Endothelial cell of umbilical vein (primary cell): ENCODE measurements at regions not wholly inside any gene's neighbourhood (a gene's known extent, or its start where the extent isn't known, plus 50 kb on each side); places are given as distances from the start of the nearest gene placed in this dataset.
"Not testable (repeated sequence)": the region's sequence is repeated elsewhere in the genome, so short reads cannot be mapped to it uniquely, and the experiment has no call there.

Source experiments
- BruUV-seq: library from RNA; stranded (reverse); fragments of 400-500 nt; replicated peaks from 2 replicates; lab custom pipeline; 2021; lab: Mats Ljungman, UMichigan
- CTCF ChIA-PET: fragments of 300-600, 350-600 bp; sonication (Branson Sonifier 250); formaldehyde crosslinking; loops from one replicate; lab custom pipeline; 2021; ENCODE audit warnings: antibody characterized with exemption, inconsistent platforms; lab: Charles Lee
- POLR2A ChIA-PET: fragments of 300-600, 350-600 bp; sonication (Branson Sonifier 250); formaldehyde crosslinking; loops from one replicate; lab custom pipeline; 2021; ENCODE audit warnings: antibody characterized with exemption, inconsistent platforms; lab: Charles Lee
- DNase-seq: peaks from one replicate; pipeline ENCODE4 v3.0.0-alpha.2; 2011; ENCODE audit warnings: low read depth, low spot score
- FAIRE-seq: peaks from 2 replicates; lab custom pipeline; 2011; peaks lifted over from hg19 to GRCh38; lab: Jason Lieb, UNC
- H2AFZ ChIP-seq: 2 replicates; pipeline ENCODE4 v1.6.0; 2012; ENCODE audit warnings: low read depth, low read length, control low read depth, inconsistent platforms
- H3K27ac ChIP-seq: 2 replicates; pipeline ENCODE4 v1.5.1; 2011; ENCODE audit warnings: low read depth, mild to moderate bottlenecking, control low read depth, low read length, moderate library complexity; ENCODE audit not compliant: insufficient read depth
- H3K27me3 ChIP-seq, 2 experiments: 2 replicates each; pipeline versions ENCODE4 v1.6.0 to v1.6.1; 2011; ENCODE audit warnings: low read length in 2 of 2, mixed read lengths in 1 of 2; ENCODE audit not compliant: control insufficient read depth in 2 of 2, insufficient read depth in 2 of 2
- H3K36me3 ChIP-seq, 2 experiments: 2 replicates in 1 of 2; 3 replicates in 1 of 2; pipeline ENCODE4 v1.5.1; 2011; ENCODE audit warnings: low read length in 2 of 2, mild to moderate bottlenecking in 1 of 2, moderate library complexity in 1 of 2; ENCODE audit not compliant: control insufficient read depth in 2 of 2, insufficient read depth in 2 of 2; ENCODE audit errors: extremely low read depth in 1 of 2
- H3K4me1 ChIP-seq: 3 replicates; pipeline ENCODE4 v1.5.1; 2011; ENCODE audit warnings: mild to moderate bottlenecking, low read length; ENCODE audit not compliant: control insufficient read depth, insufficient read depth; ENCODE audit errors: extremely low read depth
- H3K4me2 ChIP-seq: 2 replicates; pipeline ENCODE4 v1.6.1; 2011; ENCODE audit warnings: low read length, control low read depth, mixed read lengths; ENCODE audit not compliant: insufficient read depth
- H3K4me3 ChIP-seq, 3 experiments: fragments of 200-600 bp in 1 of 3; sonication (generic), shearing (Covaris generic) in 1 of 3; replicated peaks in 1 of 3; 2 replicates each; pipeline ENCODE4 v1.5.1; 2011 to 2016; ENCODE audit warnings: control low read depth in 3 of 3, low read length in 3 of 3, mild to moderate bottlenecking in 2 of 3, inconsistent platforms in 1 of 3, low read depth in 1 of 3, moderate library complexity in 1 of 3; ENCODE audit not compliant: insufficient read depth in 1 of 3
- H3K79me2 ChIP-seq: 2 replicates; pipeline ENCODE4 v1.6.0; 2012; ENCODE audit warnings: low read length, inconsistent platforms; ENCODE audit not compliant: control insufficient read depth, insufficient read depth
- H3K9ac ChIP-seq: replicated peaks from 2 replicates; pipeline ENCODE3; 2011; ENCODE audit warnings: low read length, control low read depth; ENCODE audit not compliant: insufficient read depth; ENCODE audit errors: extremely low read depth
- H3K9me1 ChIP-seq: replicated peaks from 3 replicates; pipeline ENCODE4 v1.6.0; 2011; ENCODE audit warnings: mild to moderate bottlenecking, low read length; ENCODE audit not compliant: control insufficient read depth, insufficient read depth; ENCODE audit errors: extremely low read depth
- H3K9me3 ChIP-seq: replicated peaks from 2 replicates; pipeline ENCODE4 v1.5.1; 2012; ENCODE audit warnings: low read length, inconsistent platforms; ENCODE audit not compliant: control insufficient read depth, insufficient read depth
- H4K20me1 ChIP-seq: replicated peaks from 2 replicates; pipeline ENCODE3; 2011; ENCODE audit warnings: mild to moderate bottlenecking, low read length; ENCODE audit not compliant: control insufficient read depth, insufficient read depth; ENCODE audit errors: extremely low read depth
- EZH2 ChIP-seq: IDR thresholded peaks from 2 replicates; pipeline ENCODE4 v1.6.1; 2012; ENCODE audit warnings: borderline replicate concordance, low read depth, mild to moderate bottlenecking, moderate library complexity, low read length, inconsistent platforms; ENCODE audit not compliant: severe bottlenecking
- FOS ChIP-seq: IDR thresholded peaks from 2 replicates; pipeline ENCODE4 v1.6.1; 2011; ENCODE audit warnings: mild to moderate bottlenecking, low read length, moderate library complexity, borderline replicate concordance; ENCODE audit not compliant: insufficient read depth
- GATA2 ChIP-seq: IDR thresholded peaks from 2 replicates; pipeline ENCODE4 v1.7.0; 2011; ENCODE audit warnings: low read depth, mild to moderate bottlenecking, moderate library complexity, mixed read lengths, low read length; ENCODE audit not compliant: insufficient read length, insufficient read depth
- JUN ChIP-seq: IDR thresholded peaks from 2 replicates; pipeline ENCODE4 v1.6.1; 2011; ENCODE audit warnings: borderline replicate concordance, low read depth; ENCODE audit not compliant: insufficient read length, insufficient read depth
- MYC ChIP-seq: IDR thresholded peaks from one replicate; pipeline ENCODE4 v1.6.1; 2011; ENCODE audit warnings: mild to moderate bottlenecking, low read depth, low read length
- POLR2A ChIP-seq: IDR thresholded peaks from 2 replicates; pipeline ENCODE4 v1.6.1; 2012; ENCODE audit warnings: low read depth, mild to moderate bottlenecking, control low read depth, low read length
- POLR2AphosphoS5 ChIP-seq: IDR thresholded peaks from 2 replicates; pipeline ENCODE4 v1.6.1; 2012; ENCODE audit warnings: low read depth, mild to moderate bottlenecking, control low read depth, low read length, moderate library complexity; ENCODE audit not compliant: insufficient read depth
- dilution Hi-C: fragments of 300-500 bp; cut with MboI; formaldehyde crosslinking; loops from one replicate; pipeline ENCODE4 v1.15.0; 2019; ENCODE audit warnings: low sequenced_read_pairs; ENCODE audit not compliant: extremely low pct_ligation_motif_present
- intact Hi-C: fragments of 100-400 bp; cut with micrococcal nuclease; formaldehyde crosslinking; loops from one replicate; pipeline ENCODE4 v1.10.0; 2022
- TF ChIP-seq, protein P1 (sequence below): IDR thresholded peaks from 2 replicates; pipeline ENCODE4 v1.6.1; 2011; ENCODE audit not compliant: insufficient read depth, insufficient read length
- TF ChIP-seq, protein P2 (sequence below), 2 donors: IDR thresholded peaks; 1 replicate in 1 of 2; 2 replicates in 1 of 2; pipeline ENCODE4 v1.5.1; 2011; ENCODE audit warnings: low read length in 2 of 2, mild to moderate bottlenecking in 2 of 2, moderate library complexity in 2 of 2, control low read depth in 1 of 2, inconsistent platforms in 1 of 2, low read depth in 1 of 2; ENCODE audit not compliant: insufficient read depth in 1 of 2; ENCODE audit errors: extremely low read depth in 1 of 2

DNA sequence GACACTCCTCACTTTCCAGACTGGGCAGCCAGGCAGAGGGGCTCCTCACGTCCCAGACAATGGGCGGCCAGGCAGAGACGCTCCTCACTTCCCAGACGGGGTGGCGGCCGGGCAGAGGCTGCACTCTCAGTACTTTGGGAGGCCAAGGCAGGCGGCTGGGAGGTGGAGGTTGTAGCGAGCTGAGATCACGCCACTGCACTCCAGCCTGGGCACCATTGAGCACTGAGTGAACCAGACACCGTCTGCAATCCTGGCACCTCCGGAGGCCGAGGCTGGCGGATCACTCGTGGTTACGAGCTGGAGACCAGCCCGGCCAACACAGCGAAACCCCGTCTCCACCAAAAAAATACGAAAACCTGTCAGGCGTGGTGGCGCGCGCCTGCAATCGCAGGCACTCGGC, 134.1 kb upstream of the BOD1L1 start:
- H3K4me3 ChIP-seq, H3K4me1 ChIP-seq, dilution Hi-C loops, H3K27me3 ChIP-seq, H4K20me1 ChIP-seq, H3K9ac ChIP-seq, H3K36me3 ChIP-seq, H3K9me3 ChIP-seq, DNase-seq, H3K79me2 ChIP-seq, FAIRE-seq, H2AFZ ChIP-seq, CTCF ChIA-PET, BruUV-seq, H3K4me2 ChIP-seq, H3K27ac ChIP-seq, POLR2A ChIA-PET, intact Hi-C loops, H3K9me1 ChIP-seq: not testable (repeated sequence)

DNA sequence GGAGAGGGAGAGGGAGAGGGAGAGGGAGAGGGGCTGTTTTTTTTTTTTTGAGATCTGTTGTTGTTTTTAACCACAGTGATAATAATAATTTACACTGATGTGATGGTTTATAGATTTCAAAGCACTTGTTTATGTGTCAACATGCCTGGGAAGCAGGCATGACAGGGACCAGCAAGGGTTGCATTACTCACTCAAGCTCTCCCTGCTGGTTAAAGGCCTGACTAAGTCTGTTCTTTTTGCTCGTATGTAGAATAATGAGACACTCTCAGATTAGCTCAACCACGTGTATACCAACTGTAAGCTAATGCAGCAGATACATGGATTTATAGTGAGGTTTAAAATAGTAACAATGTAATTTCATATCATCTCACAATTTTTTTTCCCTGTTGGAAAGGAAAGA, 134.6 kb upstream of the BOD1L1 start:
- no TSS peak for BruUV-seq
- H3K79me2 ChIP-seq = no peaks in the 10 kb centered on the region
- no peak for FAIRE-seq
- H3K9ac ChIP-seq = no peak overlapping the region
- no peak for TF ChIP-seq GATA2
- TF ChIP-seq MYC = no peak
- no peak for TF ChIP-seq POLR2A
- no peak for TF ChIP-seq POLR2AphosphoS5
- TF ChIP-seq, protein P1, sequence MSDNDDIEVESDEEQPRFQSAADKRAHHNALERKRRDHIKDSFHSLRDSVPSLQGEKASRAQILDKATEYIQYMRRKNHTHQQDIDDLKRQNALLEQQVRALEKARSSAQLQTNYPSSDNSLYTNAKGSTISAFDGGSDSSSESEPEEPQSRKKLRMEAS = no peak
- TF ChIP-seq, protein P2, sequence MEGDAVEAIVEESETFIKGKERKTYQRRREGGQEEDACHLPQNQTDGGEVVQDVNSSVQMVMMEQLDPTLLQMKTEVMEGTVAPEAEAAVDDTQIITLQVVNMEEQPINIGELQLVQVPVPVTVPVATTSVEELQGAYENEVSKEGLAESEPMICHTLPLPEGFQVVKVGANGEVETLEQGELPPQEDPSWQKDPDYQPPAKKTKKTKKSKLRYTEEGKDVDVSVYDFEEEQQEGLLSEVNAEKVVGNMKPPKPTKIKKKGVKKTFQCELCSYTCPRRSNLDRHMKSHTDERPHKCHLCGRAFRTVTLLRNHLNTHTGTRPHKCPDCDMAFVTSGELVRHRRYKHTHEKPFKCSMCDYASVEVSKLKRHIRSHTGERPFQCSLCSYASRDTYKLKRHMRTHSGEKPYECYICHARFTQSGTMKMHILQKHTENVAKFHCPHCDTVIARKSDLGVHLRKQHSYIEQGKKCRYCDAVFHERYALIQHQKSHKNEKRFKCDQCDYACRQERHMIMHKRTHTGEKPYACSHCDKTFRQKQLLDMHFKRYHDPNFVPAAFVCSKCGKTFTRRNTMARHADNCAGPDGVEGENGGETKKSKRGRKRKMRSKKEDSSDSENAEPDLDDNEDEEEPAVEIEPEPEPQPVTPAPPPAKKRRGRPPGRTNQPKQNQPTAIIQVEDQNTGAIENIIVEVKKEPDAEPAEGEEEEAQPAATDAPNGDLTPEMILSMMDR (IDR thresholded peaks at IDR 0.05; ENCODE audit: extremely low read depth in 1 of 2, insufficient read depth in 1 of 2, low read depth in 1 of 2, low read length in 2 of 2) = no peak
- TF ChIP-seq FOS = no peak
- no peak for TF ChIP-seq EZH2
- TF ChIP-seq JUN = no peak
- DNase-seq = no peak
- no peaks in the 10 kb centered on the region for H3K36me3 ChIP-seq
- H3K9me1 ChIP-seq = no peaks in the 10 kb centered on the region
- H3K4me2 ChIP-seq = no peak overlapping the region
- dilution Hi-C loops (no loop called here), intact Hi-C loops (no loop called here)
- ChIA-PET POLR2A (no interaction called here), CTCF (no interaction called here)
- H3K4me3 ChIP-seq = no peak overlapping the region
- H4K20me1 ChIP-seq = no peaks in the 10 kb centered on the region
- no peaks in the 10 kb centered on the region for H3K27me3 ChIP-seq
- H3K4me1 ChIP-seq = no peaks in the 10 kb centered on the region
- no peak overlapping the region for H3K27ac ChIP-seq
- H2AFZ ChIP-seq = no peak overlapping the region
- no peaks in the 10 kb centered on the region for H3K9me3 ChIP-seq
